ENCODE measurements at regions not wholly inside any gene's neighbourhood (a gene's known extent, or its start where the extent isn't known, plus 50 kb on each side); places are given as distances from the start of the nearest gene placed in this dataset.

GRCh38 chr12:30825341-30825740 lies 70.6 kb upstream of the CAPRIN2 start:
- no peak for TF ChIP-seq CTCF (conservative IDR thresholded peaks at IDR 0.05 in 1 of 2, IDR thresholded peaks at IDR 0.05 in 1 of 2; ENCODE audit: low read depth in 1 of 2, low read length in 2 of 2)
- no peak for TF ChIP-seq EZH2 (IDR thresholded peaks at IDR 0.05; ENCODE audit: low read length, missing control alignments)
